GM18861 (cell line): ENCODE measurements at regions not wholly inside any gene's neighbourhood (a gene's known extent, or its start where the extent isn't known, plus 50 kb on each side); places are given as distances from the start of the nearest gene placed in this dataset.
"Not testable (repeated sequence)": the region's sequence is repeated elsewhere in the genome, so short reads cannot be mapped to it uniquely, and the experiment has no call there.

ENCODE experiments used
- ATAC-seq: cut with Tn5 transposase; IDR thresholded peaks from one replicate; pipeline ENCODE4 v1.9.1; 2021; ENCODE audit not compliant: unreplicated experiment

GRCh38 chr5:40227366-40227765 is 452.3 kb upstream of the PTGER4 start:
- no peak for ATAC-seq

DNA sequence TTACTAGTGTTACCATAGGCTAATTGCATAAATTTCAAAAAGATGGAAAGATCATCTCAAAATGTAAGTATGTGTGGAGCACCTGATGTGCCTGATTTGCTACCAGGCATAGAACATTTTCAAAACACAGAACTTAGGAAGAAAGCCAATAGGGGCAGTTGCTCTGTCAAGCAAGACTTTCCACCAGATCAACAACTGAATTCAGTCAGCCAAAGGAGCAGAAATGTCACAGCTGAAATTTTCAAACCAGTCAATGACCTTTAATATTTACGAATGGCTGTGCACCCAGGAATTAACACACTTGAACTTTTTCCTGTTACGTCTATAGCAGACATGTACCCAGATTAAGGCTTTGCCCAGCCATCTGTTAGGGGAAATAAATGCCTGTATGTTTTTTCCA is 452.8 kb upstream of the PTGER4 start:
- ATAC-seq = no peak

DNA sequence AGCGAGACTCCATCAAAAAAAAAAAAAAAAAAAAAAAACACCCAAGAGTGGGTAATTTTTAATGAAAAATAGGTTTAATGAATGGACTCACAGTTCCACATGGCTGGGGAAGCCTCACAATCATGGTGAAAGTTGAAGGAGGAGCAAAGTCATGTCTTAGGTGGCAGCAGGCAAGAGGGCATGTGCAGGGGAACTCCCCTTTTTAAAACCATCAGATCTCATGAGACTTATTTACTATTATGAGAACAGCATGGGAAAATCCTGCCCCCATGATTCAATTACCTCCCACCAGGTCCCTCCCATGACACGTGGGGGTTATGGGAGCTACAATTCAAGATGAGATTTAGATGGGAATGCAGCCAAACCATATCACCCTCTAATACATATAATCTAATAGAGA is 454.6 kb upstream of the PTGER4 start:
- ATAC-seq = peak; percentile 23

DNA sequence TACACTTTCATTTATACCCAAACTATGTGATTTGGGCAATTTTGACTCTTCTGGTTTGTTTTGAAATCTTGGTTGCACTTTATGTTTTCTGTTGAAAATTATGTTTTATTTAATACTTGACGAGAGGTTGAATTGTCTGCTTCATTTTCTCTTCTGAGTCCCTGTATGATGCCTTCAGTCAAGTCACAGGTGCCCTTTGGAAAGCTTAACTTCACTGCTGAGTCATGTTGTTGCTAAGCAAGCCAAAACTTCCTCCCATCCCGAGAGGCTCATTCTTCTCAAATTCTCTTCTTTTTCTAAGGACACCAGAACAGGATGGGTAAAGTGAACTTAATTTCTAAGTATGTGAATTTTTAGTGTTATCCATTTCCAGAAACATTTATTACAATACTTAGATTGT is 455.3 kb upstream of the PTGER4 start:
- ATAC-seq = peak; percentile 12

DNA sequence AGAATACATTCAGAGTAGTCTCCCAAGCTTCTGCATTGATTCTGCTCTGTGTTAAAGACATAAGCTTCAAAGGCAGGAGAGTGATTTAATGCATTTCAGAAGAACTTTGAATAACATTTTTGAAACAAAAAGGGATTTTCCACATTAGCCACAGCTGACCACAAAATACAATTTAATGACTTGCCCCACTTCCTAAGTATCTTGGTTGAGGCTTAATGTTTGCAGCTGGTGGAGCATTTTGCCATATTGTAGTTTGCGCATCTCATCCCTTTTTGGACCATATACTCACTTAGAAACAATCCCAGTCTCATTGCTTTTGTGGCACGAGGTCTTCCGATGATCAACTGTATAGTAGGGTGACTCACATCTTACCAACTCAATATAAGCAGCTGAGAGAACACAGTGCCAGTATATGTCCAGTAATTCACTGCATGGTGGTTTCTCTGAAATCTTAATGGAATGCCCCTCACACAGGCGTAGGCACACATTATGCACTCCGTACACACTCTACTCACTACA is 455.8 kb upstream of the PTGER4 start:
- peak; percentile 62 for ATAC-seq

DNA sequence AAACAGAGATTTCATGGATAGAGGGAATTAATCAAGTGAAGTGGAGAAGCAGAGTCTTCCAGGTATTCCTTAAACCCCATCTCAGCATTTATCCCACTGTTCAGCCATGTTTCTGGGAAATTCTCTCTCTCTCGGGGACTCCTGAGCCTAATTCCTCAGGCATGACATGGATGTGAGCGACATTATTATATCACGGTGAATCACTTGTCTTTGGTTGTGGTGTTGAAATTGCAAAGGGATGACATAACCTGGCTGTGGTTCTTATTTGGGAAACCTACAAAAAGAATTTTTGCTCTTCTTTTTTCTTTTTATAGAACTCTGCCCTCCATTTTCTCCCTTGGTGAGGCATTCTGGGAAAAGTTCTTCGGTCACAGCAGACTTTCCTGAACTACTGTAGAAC is 457.9 kb upstream of the PTGER4 start:
- ATAC-seq = no peak

DNA sequence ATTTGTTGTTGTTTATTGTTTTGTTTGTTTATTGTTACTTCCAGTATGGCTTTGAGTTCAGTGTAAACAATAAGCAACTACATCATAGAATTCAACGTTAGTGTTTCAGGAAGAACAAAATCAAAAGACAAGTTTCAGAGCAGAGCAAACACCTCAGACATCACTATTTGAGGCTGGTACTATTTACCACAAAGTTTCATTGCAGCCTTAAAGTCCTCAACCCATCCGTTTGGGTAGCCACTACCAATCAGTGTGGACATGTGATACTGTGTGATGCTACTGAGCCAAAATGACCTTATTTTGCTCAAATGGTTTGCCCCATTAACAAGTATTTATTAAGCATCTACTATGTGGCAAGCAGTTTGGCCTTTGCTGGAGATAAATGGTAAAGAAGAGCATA is 458.5 kb upstream of the PTGER4 start:
- ATAC-seq = no peak

GRCh38 chr5:40220260-40220659 is 459.5 kb upstream of the PTGER4 start:
- no peak for ATAC-seq

DNA sequence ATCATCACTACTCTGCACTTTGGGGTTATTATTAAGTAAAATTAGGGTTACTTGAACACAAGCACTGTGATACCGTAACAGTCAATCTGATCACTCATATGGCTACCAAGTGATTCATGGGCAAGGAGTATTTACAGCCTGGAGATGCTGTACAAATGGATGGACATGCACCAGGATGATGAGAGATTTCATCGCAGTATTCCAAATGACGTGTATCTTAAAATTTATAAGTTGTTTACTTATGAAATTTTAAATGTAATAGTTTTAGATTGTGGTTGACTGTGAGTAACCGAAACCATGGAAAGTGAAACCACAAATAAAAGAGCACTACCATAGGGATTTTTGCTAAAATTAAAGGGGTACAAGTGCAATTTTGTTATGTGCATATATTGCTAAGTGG is 462.2 kb upstream of the PTGER4 start:
- ATAC-seq = no peak

DNA sequence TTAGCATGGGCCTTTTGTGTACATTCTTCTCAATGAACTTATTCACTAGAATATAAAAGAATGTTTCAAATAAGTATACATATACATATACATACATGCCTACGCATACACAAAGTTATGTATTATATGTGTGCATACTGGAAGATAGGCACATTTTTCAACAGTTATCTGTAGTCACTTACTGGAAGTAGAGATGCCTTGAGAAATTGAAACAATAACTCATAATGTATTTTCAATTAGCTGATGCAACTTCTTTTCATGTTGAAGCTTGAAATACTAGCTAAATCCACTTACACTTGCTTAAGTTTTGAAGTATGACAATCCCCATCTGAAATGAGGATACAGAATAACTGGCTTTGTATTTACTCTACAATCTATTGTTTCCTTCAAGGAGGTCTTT is 469.0 kb upstream of the PTGER4 start:
- no peak for ATAC-seq

- ATAC-seq = no peak
These were observed 473.7 kb upstream of the PTGER4 start for GRCh38 chr5:40206030-40206429.

DNA sequence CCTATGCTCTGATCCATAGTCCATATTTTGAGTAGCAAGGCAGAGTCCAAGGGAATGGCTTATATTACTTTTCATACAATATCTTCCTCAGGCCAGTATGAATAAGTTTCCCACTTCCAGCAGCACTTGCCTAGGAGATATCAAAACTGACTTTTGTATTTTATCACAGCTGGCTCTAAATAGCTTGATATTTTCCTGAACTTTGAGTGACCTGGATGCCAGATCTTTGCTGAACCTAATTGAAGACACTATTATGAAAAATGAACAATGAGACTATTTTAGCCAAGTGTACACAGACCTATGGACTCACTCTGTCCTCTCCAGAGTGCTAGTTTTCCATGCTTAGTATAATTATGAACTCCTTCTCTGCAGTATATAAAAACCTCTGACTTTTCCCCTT is 475.6 kb upstream of the PTGER4 start:
- no peak for ATAC-seq

DNA sequence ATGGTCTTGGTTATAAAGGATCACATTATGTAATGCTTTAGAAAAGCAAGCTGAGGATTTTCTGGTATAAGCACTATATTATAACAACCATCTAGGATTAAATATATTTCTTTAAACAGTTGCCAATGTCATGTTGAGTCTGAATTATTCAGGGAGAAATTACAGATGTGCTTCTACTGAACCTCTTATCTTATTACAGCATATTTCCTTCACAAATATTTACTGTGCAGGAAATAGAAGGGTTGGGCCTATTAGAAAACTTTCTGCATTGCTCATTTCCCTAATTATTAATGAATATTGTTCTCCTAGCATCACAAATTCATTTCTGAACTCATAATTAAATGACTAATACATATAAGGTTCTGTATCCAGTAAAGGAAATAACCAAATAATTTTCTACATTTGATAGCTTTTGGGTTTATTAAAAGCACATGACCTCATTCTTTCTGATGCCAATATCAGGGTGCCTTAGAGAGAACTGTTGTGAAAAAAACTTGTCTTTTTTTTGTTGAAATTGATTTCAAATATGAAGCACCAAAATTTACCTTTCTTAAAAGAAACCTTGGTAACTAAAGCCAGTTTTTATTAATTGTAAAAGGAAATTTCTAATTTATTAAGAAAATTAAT is 476.8 kb upstream of the PTGER4 start:
- ATAC-seq = no peak

- ATAC-seq = no peak
These were observed 481.0 kb upstream of the PTGER4 start for GRCh38 chr5:40198736-40199135.

DNA sequence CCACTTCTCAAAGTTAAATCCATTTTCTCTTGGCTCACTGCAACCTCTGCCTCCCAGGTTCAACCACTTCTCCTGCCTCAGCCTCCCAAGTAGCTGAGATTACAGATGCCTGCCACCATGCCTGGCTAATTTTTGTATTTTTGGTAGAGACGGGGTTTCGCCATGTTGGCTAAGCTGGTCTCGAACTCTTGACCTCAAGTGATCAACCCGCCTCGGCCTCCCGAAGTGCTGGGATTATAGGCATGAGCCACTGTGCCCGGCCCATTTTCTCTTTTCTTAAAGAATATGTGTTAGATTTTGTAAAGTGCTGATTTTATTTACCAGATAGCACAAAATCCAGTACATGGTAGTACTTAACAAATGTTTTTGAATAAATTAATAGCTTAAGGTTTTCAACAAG is 484.1 kb upstream of the PTGER4 start:
- not testable (repeated sequence) for ATAC-seq

DNA sequence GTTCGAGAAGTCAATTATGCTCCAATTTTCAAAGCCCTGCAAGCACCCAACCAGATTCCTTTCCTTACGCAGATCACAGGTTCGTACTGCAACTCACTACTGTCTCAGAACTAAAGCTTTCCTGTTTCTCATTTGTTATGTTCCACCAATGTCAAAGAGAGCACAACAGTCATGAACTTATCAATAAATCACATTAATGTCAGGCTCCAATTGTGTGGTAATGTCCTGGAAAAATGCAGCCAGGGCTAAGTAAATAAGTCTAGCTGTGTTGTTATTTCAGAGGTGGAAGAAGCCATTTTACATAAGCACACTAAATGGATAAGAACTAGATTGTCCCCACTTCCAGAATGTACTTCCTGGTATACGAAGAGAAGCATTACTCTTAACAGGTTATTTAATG is 488.6 kb upstream of the PTGER4 start:
- no peak for ATAC-seq

- no peak for ATAC-seq
These were observed 507.0 kb upstream of the PTGER4 start for GRCh38 chr5:40172721-40173120.

DNA sequence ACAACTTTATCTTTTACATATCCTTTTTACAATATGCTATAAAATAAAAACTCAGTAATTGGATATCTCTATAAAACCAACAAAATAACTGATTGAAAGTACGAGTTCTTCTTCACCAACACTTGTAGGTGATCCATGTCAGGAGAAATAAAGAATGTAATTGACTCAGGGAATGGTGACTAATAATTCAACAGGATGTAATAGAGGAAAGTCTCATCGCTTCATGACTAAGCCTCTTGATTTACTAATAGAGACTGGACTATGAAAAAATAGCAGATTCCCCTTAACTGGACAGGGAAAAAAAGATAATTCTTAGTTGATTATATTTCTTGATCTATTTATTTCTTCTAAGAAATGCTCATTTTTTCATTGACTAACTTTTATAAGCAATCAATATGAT is 507.7 kb upstream of the PTGER4 start:
- ATAC-seq = no peak

DNA sequence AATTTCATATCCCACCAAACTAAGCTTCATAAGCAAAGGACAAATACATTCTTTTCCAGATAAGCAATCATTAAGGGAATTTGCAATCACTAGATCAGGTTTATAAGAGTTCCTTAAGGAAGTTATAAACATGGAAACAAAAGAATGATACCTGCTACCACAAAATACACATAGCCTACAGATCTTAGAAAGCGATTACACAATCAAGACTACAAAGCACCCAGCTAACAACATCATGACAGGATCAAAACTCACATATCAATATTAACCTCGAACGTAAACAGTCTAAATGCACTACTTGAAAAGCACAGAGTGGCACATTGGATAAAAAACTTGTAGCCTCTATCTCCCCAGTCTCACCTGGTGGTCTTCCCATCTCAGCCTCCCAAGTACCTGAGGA is 512.4 kb upstream of the PTGER4 start:
- ATAC-seq = no peak

DNA sequence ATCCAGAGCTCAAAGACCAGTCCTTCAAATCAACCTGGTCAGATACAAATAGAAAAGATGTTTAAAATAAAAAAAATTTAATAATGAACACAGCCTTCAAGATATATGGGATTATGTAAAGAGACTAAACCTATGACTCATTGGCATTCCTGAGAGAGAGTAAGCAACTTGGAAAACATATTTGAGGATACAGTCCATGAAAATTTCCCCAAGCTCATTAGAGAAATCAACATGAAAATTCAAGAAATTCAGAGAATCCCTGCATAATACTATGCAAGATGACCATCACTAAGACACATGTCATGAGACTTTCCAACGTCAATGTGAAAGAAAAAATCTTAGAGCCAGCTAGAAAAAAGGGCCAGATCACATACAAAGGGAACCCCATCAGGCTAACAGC is 512.9 kb upstream of the PTGER4 start:
- ATAC-seq = no peak

DNA sequence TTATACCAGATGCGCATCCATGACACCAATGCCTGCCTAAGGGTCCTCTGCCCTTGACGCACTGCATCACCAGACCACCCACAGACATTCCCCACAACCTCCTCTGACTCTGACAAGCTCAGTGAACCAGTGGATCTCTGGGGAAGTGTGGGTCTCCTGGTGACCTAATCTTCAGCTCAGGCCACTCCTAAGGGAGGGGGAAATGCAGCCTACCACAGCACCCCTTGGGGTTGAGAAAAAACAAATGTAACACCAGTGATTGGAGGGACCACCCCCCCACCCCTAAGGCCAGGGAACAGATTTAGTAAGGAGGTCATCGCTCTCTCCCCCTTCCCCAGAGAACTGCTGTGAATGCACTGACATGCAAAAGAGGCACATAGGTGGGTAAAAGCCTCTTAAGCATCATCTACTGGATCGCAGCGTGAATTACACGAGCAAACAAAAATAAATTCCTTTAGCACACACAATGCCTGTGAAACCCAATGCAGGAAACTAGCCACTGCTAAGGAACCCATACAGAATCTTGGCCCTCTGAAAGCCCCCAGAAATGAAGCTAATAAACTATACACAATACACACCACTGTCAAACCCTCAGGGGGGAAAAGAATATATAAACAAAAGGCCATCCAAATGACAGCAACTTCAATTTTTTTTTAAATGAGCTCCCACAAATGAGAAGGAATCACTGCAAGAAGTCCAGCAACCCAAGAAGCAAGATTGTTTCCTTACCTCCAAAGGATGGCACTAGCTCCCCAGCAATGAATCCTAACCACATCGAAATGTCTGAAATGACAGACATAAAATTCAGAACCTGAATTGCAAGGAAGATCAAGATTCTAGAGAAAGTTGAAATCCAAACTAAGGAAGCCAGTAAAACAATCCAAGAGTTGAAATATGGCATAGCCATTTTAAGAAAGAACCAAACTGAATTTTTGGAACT is 513.7 kb upstream of the PTGER4 start:
- no peak for ATAC-seq

GRCh38 chr5:40165106-40165788 is 514.5 kb upstream of the PTGER4 start:
- ATAC-seq = no peak
